ENCODE measurements at regions not wholly inside any gene's neighbourhood (a gene's known extent, or its start where the extent isn't known, plus 50 kb on each side); places are given as distances from the start of the nearest gene placed in this dataset.

DNA sequence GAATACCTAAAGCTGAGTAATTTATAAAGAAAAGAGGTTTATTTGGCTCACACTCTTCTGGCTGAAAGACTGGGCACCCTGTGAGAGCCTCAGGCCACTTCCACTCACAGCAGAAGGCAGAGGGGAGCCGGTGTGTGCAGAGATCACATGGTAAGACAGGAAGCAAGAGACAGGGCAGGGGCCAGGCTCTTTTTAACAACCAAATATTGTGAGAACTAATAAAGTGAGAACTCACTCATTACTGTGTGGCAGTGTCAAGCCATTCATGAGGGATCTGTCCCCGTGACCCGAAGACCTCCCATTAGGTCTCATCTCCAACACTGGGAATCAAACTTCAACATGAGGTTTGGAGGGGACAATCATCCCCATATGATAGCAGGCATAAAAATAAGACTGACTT lies 180.8 kb upstream of the DIO3 start:
- no peak for TF ChIP-seq EZH2phosphoT487 (IDR thresholded peaks at IDR 0.05; ENCODE audit: low read depth)
- TF ChIP-seq CTCF (IDR thresholded peaks at IDR 0.05; ENCODE audit: low read depth, low read length) = no peak

Measured in OCI-LY3 (cell line).